GM19468 (cell line): ENCODE measurements at regions not wholly inside any gene's neighbourhood (a gene's known extent, or its start where the extent isn't known, plus 50 kb on each side); places are given as distances from the start of the nearest gene placed in this dataset.

Experiments
- ATAC-seq: cut with Tn5 transposase; IDR thresholded peaks from one replicate; pipeline ENCODE4 v1.9.1; 2021; ENCODE audit warnings: mild to moderate bottlenecking, moderate library complexity, moderate number of reproducible peaks; ENCODE audit not compliant: unreplicated experiment; ENCODE audit errors: extremely low read depth

DNA sequence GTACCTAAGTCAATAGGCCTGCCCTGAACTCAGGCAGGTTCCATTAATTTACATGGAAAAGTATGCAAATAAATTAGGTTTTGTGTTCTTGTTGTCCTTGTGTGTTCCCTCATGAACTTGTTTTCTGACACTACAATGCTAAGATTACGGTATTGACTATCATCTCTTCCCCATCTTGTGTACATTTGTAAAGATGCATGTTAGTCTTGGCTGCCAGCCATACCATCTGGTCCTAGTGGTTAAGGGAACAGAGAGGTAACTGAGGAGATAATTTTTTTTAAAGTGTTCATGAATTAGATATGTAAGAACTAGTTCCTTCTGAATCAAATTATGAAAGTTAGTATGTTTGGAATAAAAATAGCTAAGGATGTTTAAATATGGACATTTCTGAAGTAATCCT is 167.6 kb upstream of the ADAMTS5 start:
- no peak for ATAC-seq

DNA sequence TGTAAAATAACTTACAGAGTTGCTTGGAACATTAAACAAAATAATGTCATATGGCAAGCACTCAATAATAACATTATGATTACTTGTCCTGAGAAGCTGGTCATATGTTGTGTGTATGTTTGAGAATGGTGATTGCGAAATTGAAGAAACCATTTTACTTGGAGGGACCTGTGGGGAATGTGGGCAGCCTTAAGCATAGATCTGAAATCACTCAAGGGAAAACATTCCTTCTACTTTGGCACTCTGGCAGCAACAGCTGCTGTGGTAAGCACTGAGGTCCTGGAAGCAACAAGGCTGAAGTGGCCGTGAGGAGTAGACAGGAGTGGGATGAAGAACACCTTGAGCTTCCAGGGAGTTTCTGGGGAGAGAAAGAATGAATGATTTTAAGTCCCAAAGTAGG is 165.4 kb upstream of the ADAMTS5 start:
- ATAC-seq, result no peak

DNA sequence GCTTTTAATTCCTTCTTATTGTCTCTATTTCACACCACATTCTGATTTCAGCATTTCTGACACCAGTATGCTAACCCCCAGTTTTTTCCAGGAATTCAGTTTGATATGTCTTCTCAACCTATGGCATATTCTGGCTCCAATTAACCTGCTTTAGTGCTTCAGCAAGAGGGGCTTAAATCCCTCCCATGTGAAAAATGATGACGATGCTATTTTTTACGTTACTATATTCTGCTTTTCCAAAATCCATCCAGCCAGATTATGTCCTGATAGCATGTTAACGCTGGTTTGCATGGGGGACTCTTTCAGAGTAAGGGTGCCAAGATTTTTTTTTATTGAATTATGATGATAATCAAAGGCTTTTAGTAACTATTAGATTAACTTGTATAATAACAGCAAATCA is 163.3 kb upstream of the ADAMTS5 start:
- no peak for ATAC-seq

DNA sequence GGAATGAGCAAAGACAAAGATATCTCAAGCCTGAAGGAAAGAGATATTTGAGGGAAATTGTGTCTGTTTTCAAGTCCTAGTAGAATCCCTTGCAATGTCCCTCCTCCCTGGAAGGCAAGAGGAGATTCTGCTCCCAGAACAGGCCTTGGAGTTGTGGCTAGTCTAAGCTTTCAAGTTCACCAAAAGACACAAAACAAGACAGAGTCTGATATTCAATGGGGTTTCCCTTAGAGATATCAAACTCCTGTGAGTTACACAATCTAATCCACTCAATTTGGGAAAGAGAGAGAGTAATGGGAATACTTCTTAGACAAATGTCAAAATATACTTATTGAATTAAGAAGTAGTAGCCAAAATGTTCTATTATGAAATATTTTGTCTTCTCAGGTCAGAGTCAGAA is 162.8 kb upstream of the ADAMTS5 start:
- no peak for ATAC-seq

DNA sequence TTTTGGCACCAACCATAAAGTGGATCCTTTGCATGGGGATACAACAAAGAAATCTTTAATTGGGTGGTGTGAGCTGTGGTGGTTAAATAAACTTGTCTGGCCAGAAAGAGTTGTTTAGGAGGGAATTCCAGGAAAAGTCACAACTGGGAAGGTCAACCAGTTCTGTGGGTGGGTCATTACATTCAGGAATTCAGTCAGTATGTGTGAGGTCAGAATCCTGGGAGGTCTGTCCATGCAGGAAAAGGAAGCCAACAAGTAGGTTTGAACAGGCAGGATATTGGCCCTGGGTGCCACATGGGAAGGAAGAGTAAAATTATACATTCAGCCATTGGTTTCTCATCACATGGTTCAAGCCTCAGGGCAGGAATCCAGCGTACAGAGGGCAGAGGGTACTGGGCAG is 162.3 kb upstream of the ADAMTS5 start:
- no peak for ATAC-seq

DNA sequence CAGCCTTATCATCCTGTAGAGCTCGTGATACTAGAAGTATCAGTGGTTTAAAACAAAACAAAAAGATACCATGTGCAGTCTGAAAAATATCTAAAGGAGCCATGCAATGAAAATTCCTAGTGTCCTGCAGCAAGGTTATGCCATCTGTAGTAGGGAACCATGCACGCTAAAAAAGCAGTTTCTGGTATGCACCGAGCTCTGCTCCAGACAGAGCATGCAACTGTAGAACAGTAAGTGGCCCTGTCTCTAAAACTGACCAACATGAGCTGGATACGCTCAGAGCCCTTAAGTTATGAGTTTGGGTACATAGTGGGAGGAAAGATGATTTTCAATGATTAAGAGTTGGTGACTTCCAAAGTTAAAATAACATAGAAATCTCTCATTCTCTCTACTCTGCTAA is 159.3 kb upstream of the ADAMTS5 start:
- ATAC-seq, result no peak

DNA sequence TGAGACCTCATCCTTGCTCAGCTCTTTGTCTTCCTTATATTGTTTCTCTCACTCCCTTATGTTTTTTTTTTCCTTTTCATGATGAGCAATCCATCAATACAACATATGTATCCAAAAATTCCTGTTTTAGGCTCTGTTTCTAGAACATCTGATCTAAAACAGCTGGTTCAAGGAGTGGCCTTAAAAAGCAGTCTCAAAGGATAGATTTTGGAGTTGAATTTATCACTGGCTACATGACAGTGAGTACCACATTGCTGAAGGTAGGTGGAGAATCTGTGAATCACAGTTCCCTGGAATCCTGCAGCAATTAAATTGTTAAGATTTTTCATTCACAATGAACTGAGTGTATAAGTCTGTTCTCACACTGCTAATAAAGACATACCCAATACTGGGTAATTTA is 155.8 kb upstream of the ADAMTS5 start:
- ATAC-seq, result no peak

DNA sequence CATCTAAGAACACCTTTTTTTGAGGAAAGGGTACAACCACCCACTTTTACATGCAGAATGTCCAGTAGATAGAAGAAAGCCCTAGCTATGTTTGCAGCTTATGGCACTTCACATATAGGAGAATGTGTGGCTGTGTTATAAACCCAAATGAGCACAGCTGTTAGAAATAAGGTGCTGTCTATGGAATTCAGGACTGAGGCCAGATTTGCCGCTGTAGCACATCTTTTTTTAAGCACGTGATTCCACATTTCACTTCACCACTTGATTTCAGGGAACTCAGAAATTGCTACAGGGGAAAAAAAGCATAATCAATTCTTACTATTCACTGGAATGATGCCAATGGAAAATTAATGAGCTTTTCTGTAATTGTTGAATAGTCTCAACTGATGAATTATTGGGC is 147.2 kb upstream of the ADAMTS5 start:
- ATAC-seq, result no peak

DNA sequence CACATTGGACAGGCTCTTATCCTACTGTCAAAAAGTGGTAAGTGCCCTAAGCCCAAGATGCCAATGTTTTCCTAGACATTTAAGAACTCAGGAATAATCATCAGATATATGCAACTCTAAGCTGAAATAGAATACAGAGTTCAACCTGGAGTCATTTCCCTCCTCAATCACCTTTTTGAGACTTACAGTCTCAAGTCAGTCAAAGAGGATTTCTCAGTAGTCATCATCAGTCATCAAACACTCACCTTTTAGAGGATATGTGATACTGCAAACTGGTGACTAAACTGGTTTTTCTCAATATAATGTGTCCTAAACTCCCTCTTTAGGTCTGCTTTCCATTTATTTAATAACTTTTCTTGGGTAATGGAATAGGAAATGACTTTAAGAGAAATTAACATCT is 145.3 kb upstream of the ADAMTS5 start:
- ATAC-seq, result no peak

DNA sequence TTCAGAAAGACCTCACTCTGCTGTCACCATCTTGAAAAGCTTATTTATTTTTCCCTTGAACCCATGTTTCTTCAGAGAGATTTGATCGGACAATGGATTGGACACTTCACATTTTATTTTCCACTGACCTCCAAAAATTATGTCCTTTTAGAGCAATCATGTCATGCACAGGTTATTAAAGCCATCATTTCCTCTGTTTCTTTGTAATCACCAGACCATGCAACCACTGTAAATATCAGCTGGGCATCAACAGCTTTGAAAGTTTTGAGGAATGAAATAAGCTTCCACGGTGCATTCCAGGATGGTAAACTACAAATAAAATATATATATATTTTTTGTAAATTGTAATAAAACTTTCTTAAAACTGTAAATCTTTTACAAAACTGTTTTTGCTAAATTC is 144.1 kb upstream of the ADAMTS5 start:
- ATAC-seq, result no peak

DNA sequence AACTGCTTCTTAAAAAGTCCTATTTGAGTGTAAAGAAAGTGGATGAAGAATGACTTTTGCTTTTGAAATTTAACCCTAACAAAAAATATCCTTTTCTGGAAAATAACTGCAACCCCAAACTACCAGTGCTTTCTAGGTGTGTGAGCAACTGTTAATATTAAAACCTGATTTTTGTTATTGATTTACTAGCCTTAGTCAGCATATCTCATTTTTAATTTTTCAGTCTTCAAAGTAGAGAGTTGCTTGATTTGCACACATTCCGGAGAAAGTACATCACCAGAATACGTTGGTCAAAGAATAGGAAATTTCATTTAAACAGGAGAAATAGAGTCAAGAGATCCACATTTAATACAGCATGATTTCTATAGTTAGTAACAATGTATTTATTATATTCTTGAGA is 141.8 kb upstream of the ADAMTS5 start:
- no peak for ATAC-seq

DNA sequence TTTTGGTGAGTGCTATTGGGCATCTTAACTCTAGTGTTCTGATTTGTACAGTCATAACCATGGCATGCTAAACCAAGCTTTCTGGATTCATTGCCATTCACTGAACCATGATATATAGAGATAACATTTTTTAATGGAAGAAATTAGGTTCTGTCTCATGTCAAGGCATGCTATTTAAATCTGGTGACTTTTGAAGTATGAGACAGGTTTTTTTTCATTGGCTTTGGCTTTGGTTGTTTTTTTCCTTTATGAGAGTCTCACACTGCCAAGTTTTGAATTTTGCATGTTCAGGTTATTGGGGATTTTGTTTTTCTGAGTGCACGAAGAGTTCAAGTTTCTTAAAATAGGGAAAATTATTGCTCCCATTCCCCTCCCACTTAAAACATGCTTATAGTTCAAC is 141.3 kb upstream of the ADAMTS5 start:
- ATAC-seq, result no peak

DNA sequence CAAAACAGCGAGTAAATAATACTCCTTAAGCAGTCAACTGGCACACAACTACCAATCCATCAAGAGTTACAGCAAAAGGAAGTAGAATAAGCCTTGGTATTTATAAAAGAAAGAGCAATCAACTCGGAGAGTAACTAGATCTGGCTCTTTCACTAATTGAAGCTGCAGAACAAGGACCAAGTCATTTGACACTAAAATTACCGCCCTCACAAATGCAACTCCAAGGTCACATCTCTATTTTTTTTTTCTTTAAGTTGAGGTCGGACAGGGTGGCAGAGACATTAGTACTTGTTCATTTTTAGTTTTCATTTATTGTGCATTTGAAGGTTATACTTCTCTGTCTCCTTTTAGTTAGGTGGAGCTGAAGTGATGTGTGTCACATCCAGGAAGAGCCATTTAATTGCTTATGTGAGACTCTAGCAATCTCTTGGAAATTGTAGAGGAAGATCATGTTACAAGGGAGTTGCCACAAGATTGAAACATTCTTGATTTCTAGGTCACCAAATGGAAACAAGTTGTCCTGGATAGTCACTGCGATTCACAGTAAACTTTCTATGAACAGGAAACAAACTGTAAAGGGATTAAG is 138.1 kb upstream of the ADAMTS5 start:
- ATAC-seq, result no peak

DNA sequence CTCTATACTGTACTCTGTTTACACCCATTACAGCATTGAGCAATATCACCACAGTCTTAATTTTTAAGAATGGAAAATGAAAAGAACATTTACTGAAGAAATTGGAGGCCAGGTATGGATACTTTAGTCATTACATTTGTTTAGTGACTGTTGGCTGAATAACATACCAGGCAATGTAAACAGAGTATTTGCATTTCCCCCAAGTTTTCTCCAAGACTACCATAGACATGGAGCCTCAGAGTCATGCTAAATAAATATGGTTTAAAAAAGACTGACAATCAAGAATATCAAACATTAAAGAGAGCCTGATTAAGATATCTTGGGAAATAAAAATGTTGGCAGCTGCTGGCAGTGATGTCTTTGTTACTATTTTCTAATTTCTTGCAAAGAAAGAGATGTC is 136.9 kb upstream of the ADAMTS5 start:
- no peak for ATAC-seq

DNA sequence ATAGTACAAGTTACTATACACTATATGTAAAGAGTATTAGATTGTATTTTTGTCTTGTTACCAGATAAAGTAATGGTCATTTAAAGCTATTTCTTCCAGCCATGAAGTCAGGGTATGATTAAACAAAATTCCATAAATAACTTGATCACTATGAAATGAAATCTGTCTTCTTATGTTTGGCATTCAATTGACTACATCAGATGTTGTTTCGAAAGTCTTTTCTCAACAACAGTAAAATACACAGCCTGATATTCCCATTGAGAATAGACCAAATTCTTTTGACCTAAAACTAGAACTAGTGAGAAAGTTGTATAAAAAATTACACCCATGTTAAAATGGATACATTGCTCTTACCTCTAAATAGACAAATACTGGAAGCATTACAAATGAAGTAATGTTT is 134.6 kb upstream of the ADAMTS5 start:
- ATAC-seq, result no peak

DNA sequence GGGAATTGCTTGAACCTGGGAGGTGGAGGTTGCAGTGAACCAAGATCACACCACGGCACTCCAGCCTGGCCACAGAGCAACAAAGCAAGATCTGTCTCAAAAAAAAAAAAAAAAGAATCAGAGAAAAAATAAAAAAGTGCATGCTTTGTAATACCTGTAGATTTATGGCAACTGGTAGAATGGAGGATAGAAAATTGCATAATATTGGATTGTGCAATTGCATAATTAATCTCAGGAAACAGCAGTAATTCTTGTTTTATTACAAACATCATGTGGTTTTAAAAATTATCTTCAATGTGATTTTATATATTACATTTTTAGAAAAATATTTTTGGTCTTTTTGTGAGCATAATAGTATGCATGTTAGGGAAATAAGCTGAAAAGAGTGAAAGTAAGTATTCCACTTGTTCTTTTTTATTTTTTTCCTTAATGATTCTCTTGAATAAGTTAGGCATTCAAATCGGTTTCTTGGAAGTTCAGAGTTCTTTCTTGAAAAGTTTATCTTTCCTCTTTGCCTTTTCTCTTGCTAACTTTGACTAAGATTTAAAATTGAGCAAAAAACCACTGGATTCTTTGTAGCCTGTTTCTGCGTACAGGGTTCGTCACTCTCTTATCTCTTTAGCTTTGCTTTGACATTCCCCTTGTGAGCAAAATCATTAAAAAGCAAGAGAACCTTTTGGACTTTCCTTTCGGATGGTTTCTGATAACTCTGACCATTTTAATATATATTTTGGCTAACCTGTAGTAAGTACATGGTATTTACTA is 127.5 kb upstream of the ADAMTS5 start:
- ATAC-seq, result no peak

DNA sequence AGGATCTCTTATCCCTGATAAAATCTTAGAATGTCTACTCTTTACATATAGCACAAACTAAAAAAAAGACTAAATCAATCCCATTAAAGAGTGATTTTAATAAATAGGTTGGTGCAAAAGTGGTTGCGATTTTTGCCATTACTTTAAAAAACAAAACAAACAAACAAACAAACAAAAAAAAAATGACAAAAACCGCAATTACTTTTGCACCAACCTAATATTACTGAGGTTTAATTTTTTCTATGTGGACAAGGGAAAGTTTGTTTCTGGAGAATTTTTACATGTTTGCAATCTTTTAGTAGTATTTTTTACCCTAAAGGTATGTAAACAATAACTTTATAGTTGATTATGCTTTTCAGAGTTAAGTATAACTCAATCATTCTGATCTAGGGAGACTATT is 119.7 kb upstream of the ADAMTS5 start:
- ATAC-seq, result no peak

DNA sequence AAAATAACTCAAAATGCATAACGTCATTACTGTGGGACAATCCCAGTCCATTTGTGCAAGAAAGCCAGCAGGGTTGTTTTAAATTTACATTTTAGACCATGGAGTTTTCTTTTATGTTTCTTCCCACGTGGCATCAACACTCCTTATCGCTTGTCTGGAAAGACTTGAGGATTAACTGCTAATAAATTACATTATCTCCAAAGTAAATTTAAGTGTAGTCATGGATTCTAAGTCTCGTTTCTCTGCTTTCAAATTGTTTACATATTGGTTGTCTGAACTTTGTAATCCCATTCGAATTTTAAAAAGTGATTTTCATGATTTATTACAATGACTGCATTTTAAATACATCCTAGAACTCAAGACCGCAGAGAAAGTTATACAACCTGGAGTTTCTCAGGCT is 119.3 kb upstream of the ADAMTS5 start:
- ATAC-seq, result no peak

DNA sequence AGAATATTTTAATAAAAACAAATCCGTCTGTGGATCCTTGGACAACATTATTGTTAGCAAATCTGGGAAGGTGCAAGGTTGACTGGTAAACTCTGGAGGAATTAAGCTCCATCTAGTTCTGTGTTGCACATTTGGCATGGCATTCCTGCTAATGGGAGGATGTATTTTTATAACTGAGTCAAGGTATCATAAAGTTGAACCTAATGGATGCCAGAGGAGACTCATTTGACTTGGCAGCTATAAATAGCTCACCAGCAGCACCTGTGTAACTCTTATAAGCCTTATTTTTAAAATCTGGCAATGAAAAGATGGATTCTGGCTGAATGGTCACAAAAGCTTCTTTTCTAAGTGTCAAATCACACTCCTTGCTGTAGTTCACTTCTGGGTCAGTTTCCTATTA is 118.5 kb upstream of the ADAMTS5 start:
- no peak for ATAC-seq

DNA sequence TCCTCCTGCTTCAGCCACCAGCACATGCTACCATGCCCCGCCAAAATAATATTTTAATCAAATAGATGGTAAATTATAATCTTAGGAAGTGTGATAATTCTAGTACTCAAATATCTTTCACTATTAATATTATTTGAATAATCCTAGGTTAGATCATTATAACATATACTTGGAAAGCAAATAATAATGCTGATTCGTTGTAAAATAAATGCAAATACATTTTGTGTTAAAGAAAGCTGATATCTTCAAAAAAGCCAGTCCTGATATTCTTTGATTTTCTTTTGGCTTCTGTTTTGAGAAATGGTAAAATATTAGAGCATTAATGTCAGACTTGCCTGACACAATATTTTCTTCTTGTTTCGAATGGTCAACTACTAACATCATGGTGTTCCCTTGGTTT is 116.3 kb upstream of the ADAMTS5 start:
- ATAC-seq, result no peak

DNA sequence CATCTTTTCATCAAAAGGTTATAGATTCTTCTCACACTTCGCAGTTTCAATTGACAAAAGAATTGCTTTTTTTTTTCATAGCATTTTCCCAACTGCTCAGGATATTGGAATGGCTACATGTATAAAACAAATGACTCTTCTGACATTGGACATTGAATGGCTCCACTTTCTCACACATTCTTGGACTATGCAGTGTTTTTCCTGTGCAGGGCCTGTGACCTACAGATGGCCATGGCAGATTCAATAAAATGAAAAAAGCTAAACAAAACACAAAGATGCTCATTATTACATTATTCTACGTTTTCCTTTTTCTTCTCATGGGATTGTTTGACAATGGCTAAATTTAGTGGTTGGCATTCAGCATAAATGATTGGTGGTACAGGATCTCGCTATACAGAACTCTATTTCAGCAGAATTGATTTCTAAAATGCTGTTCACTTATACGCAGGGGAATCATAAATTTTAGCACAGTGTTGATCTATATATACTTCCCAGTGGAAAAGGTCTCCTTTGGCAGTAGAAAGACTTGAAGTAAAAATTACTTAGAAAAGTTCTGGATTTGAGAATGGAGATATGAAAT is 115.6 kb upstream of the ADAMTS5 start:
- no peak for ATAC-seq

DNA sequence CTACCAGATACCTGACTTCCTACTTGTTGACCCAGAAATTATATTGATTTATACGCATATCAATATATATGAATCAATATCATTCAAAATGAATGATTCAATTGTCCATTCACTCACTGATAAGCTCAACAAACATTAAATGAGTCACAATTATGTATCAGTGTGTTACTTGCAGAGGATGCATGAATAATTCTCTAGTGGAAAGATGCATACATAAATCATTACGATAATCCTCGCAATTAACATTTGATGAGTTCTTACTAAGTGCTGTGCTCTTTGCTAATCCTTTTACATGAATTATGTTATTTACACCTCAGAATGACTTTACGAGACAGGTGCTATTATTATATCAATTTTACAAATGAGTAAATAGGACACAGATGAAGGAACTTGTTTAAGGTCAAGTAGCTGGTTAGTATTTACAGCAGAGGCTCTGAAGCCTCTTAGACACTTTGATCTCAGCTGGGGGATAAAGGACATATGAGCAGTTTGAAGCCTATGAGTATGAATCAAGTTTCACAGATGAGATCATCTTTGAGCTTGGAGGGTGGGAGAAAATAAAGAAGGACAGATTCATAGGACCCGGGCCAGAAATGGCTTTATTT is 112.8 kb upstream of the ADAMTS5 start:
- no peak for ATAC-seq
